ENCODE measurements at regions not wholly inside any gene's neighbourhood (a gene's known extent, or its start where the extent isn't known, plus 50 kb on each side); places are given as distances from the start of the nearest gene placed in this dataset.

GRCh38 chr10:131653140-131653539, 247.7 kb upstream of the PPP2R2D start:
- no peak for DNase-seq

GRCh38 chr10:131653554-131654470, 247.0 kb upstream of the PPP2R2D start:
- no peak for DNase-seq

- no peak for DNase-seq
Measured at GRCh38 chr10:131654471-131655087, 246.2 kb upstream of the PPP2R2D start.

- DNase-seq, result no peak
Measured at GRCh38 chr10:131655101-131655849, 245.5 kb upstream of the PPP2R2D start.

GRCh38 chr10:131656009-131656408, 244.8 kb upstream of the PPP2R2D start:
- DNase-seq, result no peak

- no peak for DNase-seq
Measured at GRCh38 chr10:131656431-131656841, 244.4 kb upstream of the PPP2R2D start.

- DNase-seq, result no peak
Measured at GRCh38 chr10:131657318-131657984, 243.4 kb upstream of the PPP2R2D start.

GRCh38 chr10:131657985-131658330, 242.8 kb upstream of the PPP2R2D start:
- no peak for DNase-seq

- DNase-seq, result no peak
Measured at GRCh38 chr10:131658476-131659110, 242.2 kb upstream of the PPP2R2D start.

GRCh38 chr10:131660427-131660826, 240.4 kb upstream of the PPP2R2D start:
- no peak for DNase-seq

- no peak for DNase-seq
Measured at GRCh38 chr10:131662851-131663250, 238.0 kb upstream of the PPP2R2D start.

- no peak for DNase-seq
Measured at GRCh38 chr10:131663351-131663750, 237.5 kb upstream of the PPP2R2D start.

- no peak for DNase-seq
Measured at GRCh38 chr10:131666091-131666490, 234.7 kb upstream of the PPP2R2D start.

- DNase-seq, result no peak
Measured at GRCh38 chr10:131667047-131667446, 233.8 kb upstream of the PPP2R2D start.

- no peak for DNase-seq
Measured at GRCh38 chr10:131667561-131667960, 233.2 kb upstream of the PPP2R2D start.

GRCh38 chr10:131668903-131669302, 231.9 kb upstream of the PPP2R2D start:
- DNase-seq, result no peak

GRCh38 chr10:131669838-131670237, 231.0 kb upstream of the PPP2R2D start:
- no peak for DNase-seq

GRCh38 chr10:131670341-131670740, 230.5 kb upstream of the PPP2R2D start:
- no peak for DNase-seq

GRCh38 chr10:131673396-131673795, 227.4 kb upstream of the PPP2R2D start:
- no peak for DNase-seq

- DNase-seq, result no peak
Measured at GRCh38 chr10:131674130-131674529, 226.7 kb upstream of the PPP2R2D start.

GRCh38 chr10:131675104-131675503, 225.7 kb upstream of the PPP2R2D start:
- no peak for DNase-seq
